SU-DHL-6 (cell line): ENCODE measurements at regions not wholly inside any gene's neighbourhood (a gene's known extent, or its start where the extent isn't known, plus 50 kb on each side); places are given as distances from the start of the nearest gene placed in this dataset.

Source experiments
- H2AFZ ChIP-seq: fragments of 200-600 bp; sonication (generic); 2 replicates; pipeline ENCODE4 v1.6.1; 2014; ENCODE audit warnings: low read depth, mild to moderate bottlenecking, moderate library complexity, mixed read lengths, antibody characterized with exemption, low read length; ENCODE audit not compliant: severe bottlenecking
- H3F3A ChIP-seq: fragments of 200-600 bp; shearing (Covaris generic); 2 replicates; pipeline ENCODE4 v1.6.0; 2016; ENCODE audit warnings: antibody characterized with exemption, mild to moderate bottlenecking; ENCODE audit not compliant: insufficient read depth
- H3K27ac ChIP-seq: fragments of 200-600 bp; sonication (generic); 2 replicates; pipeline ENCODE4 v1.5.1; 2016; ENCODE audit warnings: low read depth, mild to moderate bottlenecking, low read length, moderate library complexity, mixed read lengths
- H3K27me3 ChIP-seq: fragments of 200-600 bp; sonication (generic), shearing (Covaris generic); 2 replicates; pipeline ENCODE4 v1.6.0; 2014; ENCODE audit warnings: mild to moderate bottlenecking, low read length
- H3K36me3 ChIP-seq: fragments of 200-600 bp; sonication (generic); 2 replicates; pipeline ENCODE4 v1.6.1; 2014; ENCODE audit warnings: mild to moderate bottlenecking, low read length, mixed read lengths
- H3K4me2 ChIP-seq: fragments of 300-600, 200-600 bp; shearing (Covaris generic), sonication (generic); 2 replicates; pipeline ENCODE4 v1.6.0; 2014; ENCODE audit warnings: low read length, low read depth, mild to moderate bottlenecking; ENCODE audit not compliant: poor library complexity, severe bottlenecking
- H3K4me3 ChIP-seq: fragments of 200-600 bp; sonication (generic); 2 replicates; pipeline ENCODE4 v1.5.1; 2014; ENCODE audit warnings: antibody characterized with exemption, low read length, mild to moderate bottlenecking, mixed read lengths; ENCODE audit not compliant: insufficient read depth, poor library complexity, severe bottlenecking
- H3K79me2 ChIP-seq: fragments of 200-600 bp; sonication (generic); 2 replicates; pipeline ENCODE4 v1.6.1; 2014; ENCODE audit warnings: mild to moderate bottlenecking, low read length, moderate library complexity; ENCODE audit not compliant: insufficient read depth
- H3K9ac ChIP-seq: fragments of 200-600 bp; sonication (generic); 2 replicates; pipeline ENCODE4 v1.7.0; 2014; ENCODE audit warnings: mild to moderate bottlenecking, low read length
- H3K9me2 ChIP-seq: fragments of 200-600 bp; sonication (generic); replicated peaks from 2 replicates; pipeline ENCODE4 v1.6.1; 2014; ENCODE audit warnings: low read length; ENCODE audit not compliant: insufficient read depth
- H3K9me3 ChIP-seq: fragments of 200-600 bp; sonication (generic); 2 replicates; pipeline ENCODE4 v1.6.1; 2014; ENCODE audit warnings: low read length, mixed read lengths; ENCODE audit not compliant: insufficient read depth
- H4K20me1 ChIP-seq: fragments of 200-600 bp; sonication (generic); 2 replicates; pipeline ENCODE4 v1.6.1; 2014; ENCODE audit warnings: low read depth, mild to moderate bottlenecking, antibody characterized with exemption, low read length, moderate library complexity, mixed read lengths
- EZH2phosphoT487 ChIP-seq: fragments of 200-600 bp; sonication (generic), shearing (Covaris generic); conservative IDR thresholded peaks from 2 replicates; pipeline ENCODE4 v1.6.1; 2018; ENCODE audit warnings: mild to moderate bottlenecking, antibody characterized with exemption, low read length, moderate library complexity, mixed read lengths
- TF ChIP-seq, protein P1 (sequence below): fragments of 200-600 bp; sonication (generic); IDR thresholded peaks from one replicate; pipeline ENCODE4 v1.5.1; 2017; ENCODE audit warnings: antibody characterized with exemption, mild to moderate bottlenecking, low read length, moderate library complexity; ENCODE audit not compliant: insufficient read depth, poor library complexity, severe bottlenecking

GRCh38 chr6:115358616-115359015, 702.1 kb downstream of the FRK start:
- no peaks in the 10 kb centered on the region for H3F3A ChIP-seq
- H3K27ac ChIP-seq = no peak overlapping the region
- H3K4me2 ChIP-seq = no peak overlapping the region
- no peaks in the 10 kb centered on the region for H3K9me3 ChIP-seq
- H3K79me2 ChIP-seq = no peaks in the 10 kb centered on the region
- no peaks in the 10 kb centered on the region for H4K20me1 ChIP-seq
- H3K9ac ChIP-seq = no peak overlapping the region
- H3K27me3 ChIP-seq = no peaks in the 10 kb centered on the region
- H3K9me2 ChIP-seq = no peaks in the 10 kb centered on the region
- no peak overlapping the region for H3K4me3 ChIP-seq
- no peaks in the 10 kb centered on the region for H3K36me3 ChIP-seq
- TF ChIP-seq, protein P1, sequence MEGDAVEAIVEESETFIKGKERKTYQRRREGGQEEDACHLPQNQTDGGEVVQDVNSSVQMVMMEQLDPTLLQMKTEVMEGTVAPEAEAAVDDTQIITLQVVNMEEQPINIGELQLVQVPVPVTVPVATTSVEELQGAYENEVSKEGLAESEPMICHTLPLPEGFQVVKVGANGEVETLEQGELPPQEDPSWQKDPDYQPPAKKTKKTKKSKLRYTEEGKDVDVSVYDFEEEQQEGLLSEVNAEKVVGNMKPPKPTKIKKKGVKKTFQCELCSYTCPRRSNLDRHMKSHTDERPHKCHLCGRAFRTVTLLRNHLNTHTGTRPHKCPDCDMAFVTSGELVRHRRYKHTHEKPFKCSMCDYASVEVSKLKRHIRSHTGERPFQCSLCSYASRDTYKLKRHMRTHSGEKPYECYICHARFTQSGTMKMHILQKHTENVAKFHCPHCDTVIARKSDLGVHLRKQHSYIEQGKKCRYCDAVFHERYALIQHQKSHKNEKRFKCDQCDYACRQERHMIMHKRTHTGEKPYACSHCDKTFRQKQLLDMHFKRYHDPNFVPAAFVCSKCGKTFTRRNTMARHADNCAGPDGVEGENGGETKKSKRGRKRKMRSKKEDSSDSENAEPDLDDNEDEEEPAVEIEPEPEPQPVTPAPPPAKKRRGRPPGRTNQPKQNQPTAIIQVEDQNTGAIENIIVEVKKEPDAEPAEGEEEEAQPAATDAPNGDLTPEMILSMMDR = no peak
- TF ChIP-seq EZH2phosphoT487 = no peak
- H2AFZ ChIP-seq = no peak overlapping the region

- no peaks in the 10 kb centered on the region for H3K79me2 ChIP-seq
- no peak overlapping the region for H3K9ac ChIP-seq
- TF ChIP-seq, protein P1 = no peak
- no peak for TF ChIP-seq EZH2phosphoT487
- no peak overlapping the region for H2AFZ ChIP-seq
- no peaks in the 10 kb centered on the region for H3K9me3 ChIP-seq
- H3K36me3 ChIP-seq = no peaks in the 10 kb centered on the region
- H3K4me2 ChIP-seq = no peak overlapping the region
- H4K20me1 ChIP-seq = no peaks in the 10 kb centered on the region
- H3K4me3 ChIP-seq = no peak overlapping the region
- no peaks in the 10 kb centered on the region for H3K27me3 ChIP-seq
- H3K9me2 ChIP-seq = no peaks in the 10 kb centered on the region
- no peaks in the 10 kb centered on the region for H3F3A ChIP-seq
- no peak overlapping the region for H3K27ac ChIP-seq
Observed at GRCh38 chr6:115356371-115356770, 704.3 kb downstream of the FRK start.

GRCh38 chr6:115323001-115323400, 737.7 kb downstream of the FRK start:
- Histone ChIP-seq H3K79me2 (no peaks in the 10 kb centered on the region), H3K27ac (no peak overlapping the region), H3K4me3 (no peak overlapping the region), H3K36me3 (no peaks in the 10 kb centered on the region), H3F3A (no peaks in the 10 kb centered on the region), H3K4me2 (no peak overlapping the region), H2AFZ (no peak overlapping the region), H3K9me3 (no peaks in the 10 kb centered on the region), H3K9me2 (no peaks in the 10 kb centered on the region), H3K27me3 (no peaks in the 10 kb centered on the region), H3K9ac (no peak overlapping the region), H4K20me1 (no peaks in the 10 kb centered on the region)
- TF ChIP-seq, protein P1 = no peak
- no peak for TF ChIP-seq EZH2phosphoT487

DNA sequence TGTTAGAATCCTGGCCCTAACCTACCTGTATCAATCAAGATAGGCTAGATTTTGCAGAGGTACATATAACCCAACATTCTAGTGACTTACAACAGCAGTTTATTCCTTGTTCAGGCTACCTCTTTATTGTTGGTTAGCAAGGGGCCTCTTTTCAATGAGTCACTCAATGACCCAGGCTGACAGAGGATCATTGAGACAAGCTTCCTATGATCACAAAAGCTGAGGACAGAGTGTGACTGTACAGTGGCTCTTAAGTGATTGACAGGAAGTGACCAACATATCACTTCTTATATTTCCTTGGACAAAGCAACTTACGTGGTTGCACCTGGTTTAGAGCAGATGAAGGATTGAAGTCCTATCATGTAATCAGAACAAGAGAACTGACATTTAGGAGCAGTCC, 740.9 kb downstream of the FRK start:
- no peak overlapping the region for H3K9ac ChIP-seq
- no peak overlapping the region for H3K4me2 ChIP-seq
- TF ChIP-seq, protein P1 = no peak
- no peak for TF ChIP-seq EZH2phosphoT487
- no peaks in the 10 kb centered on the region for H4K20me1 ChIP-seq
- no peaks in the 10 kb centered on the region for H3K79me2 ChIP-seq
- no peaks in the 10 kb centered on the region for H3K36me3 ChIP-seq
- H3F3A ChIP-seq = no peaks in the 10 kb centered on the region
- no peaks in the 10 kb centered on the region for H3K9me2 ChIP-seq
- H3K27me3 ChIP-seq = no peaks in the 10 kb centered on the region
- no peak overlapping the region for H3K27ac ChIP-seq
- no peak overlapping the region for H3K4me3 ChIP-seq
- no peak overlapping the region for H2AFZ ChIP-seq
- H3K9me3 ChIP-seq = no peaks in the 10 kb centered on the region
